Type B pancreatic cell (in vitro differentiated cells): ENCODE measurements at regions not wholly inside any gene's neighbourhood (a gene's known extent, or its start where the extent isn't known, plus 50 kb on each side); places are given as distances from the start of the nearest gene placed in this dataset.

Experiments
- DNase-seq: peaks from one replicate; pipeline ENCODE4 v3.0.0; 2021; ENCODE audit warnings: mixed read lengths; ENCODE audit not compliant: unreplicated experiment; ENCODE audit errors: extremely low spot score
- H3K27ac Mint-ChIP-seq: 2 replicates; pipeline ENCODE4 v1.8.0; 2021; ENCODE audit warnings: mild to moderate bottlenecking, mixed read lengths
- H3K27me3 Mint-ChIP-seq: 2 replicates; pipeline ENCODE4 v1.8.0; 2021; ENCODE audit warnings: mixed read lengths
- H3K36me3 Mint-ChIP-seq: 2 replicates; pipeline ENCODE4 v1.8.0; 2021; ENCODE audit warnings: mixed read lengths
- H3K4me1 Mint-ChIP-seq: one replicate; pipeline ENCODE4 v1.8.0; 2021; ENCODE audit warnings: mixed read lengths; ENCODE audit not compliant: unreplicated experiment
- H3K4me3 Mint-ChIP-seq: 2 replicates; pipeline ENCODE4 v1.8.0; 2021; ENCODE audit warnings: mild to moderate bottlenecking, mixed read lengths
- H3K9me3 Mint-ChIP-seq: 2 replicates; pipeline ENCODE4 v1.8.0; 2021; ENCODE audit warnings: mixed read lengths
- TF ChIP-seq, protein P1 (sequence below): fragments of 200-600 bp; sonication (generic); conservative IDR thresholded peaks from 2 replicates; pipeline ENCODE4 v1.5.0; 2021; ENCODE audit warnings: antibody characterized with exemption, mild to moderate bottlenecking

DNA sequence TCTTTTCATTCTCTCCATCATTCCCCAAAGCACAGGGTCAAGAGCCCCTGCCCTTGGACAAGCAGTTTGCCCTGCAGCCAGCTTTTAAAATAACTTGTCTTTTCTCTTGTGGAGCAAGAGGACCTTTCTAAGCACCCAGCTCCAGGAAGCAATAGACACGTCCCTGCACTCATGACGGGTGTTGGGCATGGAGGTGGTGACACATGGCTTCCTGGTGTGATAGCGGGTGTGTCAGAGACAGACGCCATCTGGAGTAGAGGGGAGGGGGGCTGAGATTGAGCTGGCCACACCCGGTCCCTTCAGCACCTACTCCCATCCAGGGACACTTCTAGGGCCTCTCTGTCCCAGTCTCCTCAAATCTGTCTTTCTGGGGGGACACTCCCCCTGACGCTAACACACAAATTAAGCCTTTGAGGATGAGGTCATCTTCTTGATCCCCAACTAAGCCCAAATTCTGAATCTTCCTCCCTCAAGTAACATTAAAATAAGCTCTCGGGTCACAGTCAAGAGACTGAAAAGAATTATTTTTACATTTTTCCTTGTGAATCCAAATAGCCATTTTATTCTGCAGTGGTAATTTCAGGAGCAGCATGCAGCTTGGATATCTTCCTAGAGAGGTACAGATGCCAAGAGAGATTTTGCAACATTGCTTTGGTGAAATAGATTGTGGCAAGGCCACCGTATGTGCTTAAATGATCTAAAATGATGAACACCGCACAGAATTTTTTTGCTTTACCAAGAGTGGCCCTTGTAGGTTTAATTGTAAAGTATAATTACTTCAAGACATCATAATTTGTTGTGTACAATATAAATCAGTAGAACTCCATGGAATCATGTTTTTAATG, 216.6 kb upstream of the IRX3 start:
- TF ChIP-seq, protein P1, sequence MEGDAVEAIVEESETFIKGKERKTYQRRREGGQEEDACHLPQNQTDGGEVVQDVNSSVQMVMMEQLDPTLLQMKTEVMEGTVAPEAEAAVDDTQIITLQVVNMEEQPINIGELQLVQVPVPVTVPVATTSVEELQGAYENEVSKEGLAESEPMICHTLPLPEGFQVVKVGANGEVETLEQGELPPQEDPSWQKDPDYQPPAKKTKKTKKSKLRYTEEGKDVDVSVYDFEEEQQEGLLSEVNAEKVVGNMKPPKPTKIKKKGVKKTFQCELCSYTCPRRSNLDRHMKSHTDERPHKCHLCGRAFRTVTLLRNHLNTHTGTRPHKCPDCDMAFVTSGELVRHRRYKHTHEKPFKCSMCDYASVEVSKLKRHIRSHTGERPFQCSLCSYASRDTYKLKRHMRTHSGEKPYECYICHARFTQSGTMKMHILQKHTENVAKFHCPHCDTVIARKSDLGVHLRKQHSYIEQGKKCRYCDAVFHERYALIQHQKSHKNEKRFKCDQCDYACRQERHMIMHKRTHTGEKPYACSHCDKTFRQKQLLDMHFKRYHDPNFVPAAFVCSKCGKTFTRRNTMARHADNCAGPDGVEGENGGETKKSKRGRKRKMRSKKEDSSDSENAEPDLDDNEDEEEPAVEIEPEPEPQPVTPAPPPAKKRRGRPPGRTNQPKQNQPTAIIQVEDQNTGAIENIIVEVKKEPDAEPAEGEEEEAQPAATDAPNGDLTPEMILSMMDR = no peak
- H3K27me3 Mint-ChIP-seq = peaks cover 18% of the 10 kb centered on the region
- H3K9me3 Mint-ChIP-seq = peaks cover 1% of the 10 kb centered on the region
- no peak overlapping the region for H3K27ac Mint-ChIP-seq
- DNase-seq = no peak
- peaks cover 31% of the 10 kb centered on the region for H3K4me1 Mint-ChIP-seq
- no peak overlapping the region for H3K4me3 Mint-ChIP-seq
- H3K36me3 Mint-ChIP-seq = no peaks in the 10 kb centered on the region

GRCh38 chr16:54501797-54502196, 215.2 kb upstream of the IRX3 start:
- Mint-ChIP-seq H3K9me3 (peaks cover 12% of the 10 kb centered on the region), H3K4me1 (peaks cover 26% of the 10 kb centered on the region), H3K27ac (no peak overlapping the region), H3K36me3 (peaks cover 3% of the 10 kb centered on the region), H3K4me3 (no peak overlapping the region), H3K27me3 (peaks cover 14% of the 10 kb centered on the region)
- DNase-seq = no peak
- TF ChIP-seq, protein P1 = no peak

DNA sequence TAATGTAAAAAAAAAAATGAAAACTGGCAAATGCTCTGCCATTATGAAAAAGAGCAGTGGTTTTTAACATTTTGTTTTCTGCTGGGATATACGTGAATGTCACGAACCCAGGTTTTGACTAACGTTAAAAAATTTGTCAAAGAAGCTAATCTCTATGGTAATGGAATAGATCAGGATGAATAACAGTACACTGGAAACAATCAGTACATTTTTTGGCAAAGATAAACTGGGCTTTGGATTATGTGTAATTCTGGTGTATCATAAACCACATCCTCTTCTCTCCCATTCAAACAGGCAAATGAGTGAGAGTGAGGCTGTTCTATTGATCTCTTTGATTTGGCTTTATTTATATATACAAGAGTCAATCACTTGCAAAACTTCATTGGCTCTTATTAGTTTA, 207.0 kb upstream of the IRX3 start:
- no peak overlapping the region for H3K4me3 Mint-ChIP-seq
- H3K9me3 Mint-ChIP-seq = peaks cover 12% of the 10 kb centered on the region
- peaks cover 3% of the 10 kb centered on the region for H3K36me3 Mint-ChIP-seq
- no peak overlapping the region for H3K27ac Mint-ChIP-seq
- TF ChIP-seq, protein P1 = no peak
- H3K27me3 Mint-ChIP-seq = peaks cover 5% of the 10 kb centered on the region
- H3K4me1 Mint-ChIP-seq = no peaks in the 10 kb centered on the region
- no peak for DNase-seq

DNA sequence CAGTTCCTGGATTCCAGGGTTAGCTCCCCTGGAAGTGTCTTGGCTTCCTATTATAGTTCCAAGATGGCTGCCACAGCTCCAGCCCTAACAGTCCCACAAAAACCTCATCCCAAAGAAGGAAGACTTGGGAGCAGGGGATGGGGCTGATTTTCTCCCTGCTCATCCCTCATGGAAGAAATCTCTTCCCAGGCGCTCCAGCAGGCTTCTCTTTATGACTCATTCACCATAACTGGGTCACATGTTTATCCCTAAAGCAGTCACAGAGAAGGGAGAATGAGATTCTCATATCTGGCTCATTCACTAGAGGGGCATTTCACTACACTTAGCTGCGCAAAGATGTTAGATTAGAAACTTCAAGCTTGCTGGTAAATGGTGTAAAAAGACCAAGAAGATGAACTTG, 206.5 kb upstream of the IRX3 start:
- peaks cover 3% of the 10 kb centered on the region for H3K36me3 Mint-ChIP-seq
- DNase-seq = no peak
- H3K9me3 Mint-ChIP-seq = peaks cover 9% of the 10 kb centered on the region
- no peak overlapping the region for H3K27ac Mint-ChIP-seq
- H3K4me3 Mint-ChIP-seq = no peak overlapping the region
- H3K4me1 Mint-ChIP-seq = no peaks in the 10 kb centered on the region
- TF ChIP-seq, protein P1 = no peak
- H3K27me3 Mint-ChIP-seq = peaks cover 5% of the 10 kb centered on the region

GRCh38 chr16:54490112-54490488, 203.5 kb upstream of the IRX3 start:
- Mint-ChIP-seq H3K9me3 (no peaks in the 10 kb centered on the region), H3K4me1 (peaks cover under 1% of the 10 kb centered on the region), H3K4me3 (no peak overlapping the region), H3K36me3 (no peaks in the 10 kb centered on the region), H3K27me3 (no peaks in the 10 kb centered on the region), H3K27ac (no peak overlapping the region)
- TF ChIP-seq, protein P1 = no peak
- DNase-seq = no peak
